Upper lobe of right lung (tissue), 1 donor: ENCODE measurements at regions not wholly inside any gene's neighbourhood (a gene's known extent, or its start where the extent isn't known, plus 50 kb on each side); places are given as distances from the start of the nearest gene placed in this dataset.

ENCODE experiments used
- ATAC-seq: fragments of 200-7000 bp; cut with Tn5 transposase; one replicate; pipeline ENCODE4 v1.9.1; 2020; ENCODE audit warnings: mild to moderate bottlenecking, moderate library complexity
- DNase-seq: peaks from one replicate; pipeline ENCODE4 v3.0.0-alpha.2; 2020
- H3K27ac ChIP-seq: fragments of 200-600 bp; one replicate; pipeline ENCODE4 v1.8.0; 2022
- H3K27me3 ChIP-seq: fragments of 200-600 bp; one replicate; pipeline ENCODE4 v1.8.0; 2022; ENCODE audit warnings: mild to moderate bottlenecking
- H3K36me3 ChIP-seq: fragments of 200-600 bp; one replicate; pipeline ENCODE4 v1.8.0; 2022
- H3K4me1 ChIP-seq: fragments of 200-600 bp; one replicate; pipeline ENCODE4 v1.8.0; 2022
- H3K4me3 ChIP-seq: fragments of 200-600 bp; one replicate; pipeline ENCODE4 v1.8.0; 2022; ENCODE audit warnings: mild to moderate bottlenecking
- H3K9me3 ChIP-seq: fragments of 200-600 bp; one replicate; pipeline ENCODE4 v1.8.0; 2022
- CTCF ChIP-seq: fragments of 200-600 bp; IDR thresholded peaks from one replicate; pipeline ENCODE4 v1.8.0; 2022; ENCODE audit warnings: antibody characterized with exemption
- intact Hi-C: fragments of 100-400 bp; cut with DNase I; formaldehyde crosslinking; loops from one replicate; pipeline ENCODE4 v1.11.0; 2022
- donor health status: DM: no; HTN: yes; CAD: no; lungs with severe emphysema.

GRCh38 chr1:30028939-30029338 is 694.4 kb downstream of the MATN1 start:
- H3K4me1 ChIP-seq = no peaks in the 10 kb centered on the region
- no peak for ATAC-seq
- no peak overlapping the region for H3K27ac ChIP-seq
- TF ChIP-seq CTCF = no peak
- intact Hi-C loops = no loop called here
- no peak overlapping the region for H3K4me3 ChIP-seq
- H3K36me3 ChIP-seq = no peaks in the 10 kb centered on the region
- no peaks in the 10 kb centered on the region for H3K9me3 ChIP-seq
- H3K27me3 ChIP-seq = peaks cover 7% of the 10 kb centered on the region
- DNase-seq = no peak

- DNase-seq = no peak
- H3K4me1 ChIP-seq = no peaks in the 10 kb centered on the region
- intact Hi-C loops = no loop called here
- no peak for TF ChIP-seq CTCF
- no peak for ATAC-seq
- H3K9me3 ChIP-seq = no peaks in the 10 kb centered on the region
- peaks cover 1% of the 10 kb centered on the region for H3K27me3 ChIP-seq
- no peak overlapping the region for H3K27ac ChIP-seq
- H3K36me3 ChIP-seq = no peaks in the 10 kb centered on the region
- no peak overlapping the region for H3K4me3 ChIP-seq
Observed at GRCh38 chr1:30028283-30028682, 695.1 kb downstream of the MATN1 start.

- no peaks in the 10 kb centered on the region for H3K36me3 ChIP-seq
- H3K27ac ChIP-seq = no peak overlapping the region
- ATAC-seq (no peak), DNase-seq (no peak)
- no peak for TF ChIP-seq CTCF
- H3K4me3 ChIP-seq = no peak overlapping the region
- H3K4me1 ChIP-seq = no peaks in the 10 kb centered on the region
- intact Hi-C loops = no loop called here
- no peaks in the 10 kb centered on the region for H3K9me3 ChIP-seq
- H3K27me3 ChIP-seq = no peaks in the 10 kb centered on the region
Observed at GRCh38 chr1:30027247-30027646, 696.1 kb downstream of the MATN1 start.

- TF ChIP-seq CTCF = no peak
- no peak for DNase-seq
- intact Hi-C loops = no loop called here
Observed at GRCh38 chr1:30024411-30025195, 698.8 kb downstream of the MATN1 start.

GRCh38 chr1:30023339-30024022 is 699.9 kb downstream of the MATN1 start:
- Histone ChIP-seq H3K4me1 (no peaks in the 10 kb centered on the region), H3K27me3 (no peaks in the 10 kb centered on the region), H3K9me3 (no peaks in the 10 kb centered on the region), H3K27ac (no peak overlapping the region), H3K4me3 (no peak overlapping the region), H3K36me3 (no peaks in the 10 kb centered on the region)
- ATAC-seq (no peak), DNase-seq (no peak)
- intact Hi-C loops = no loop called here
- no peak for TF ChIP-seq CTCF

More at GRCh38 chr1:30024411-30025195, 698.8 kb downstream of the MATN1 start:
- Histone ChIP-seq H3K27ac (no peak overlapping the region), H3K9me3 (no peaks in the 10 kb centered on the region), H3K4me3 (no peak overlapping the region), H3K4me1 (no peaks in the 10 kb centered on the region), H3K27me3 (no peaks in the 10 kb centered on the region), H3K36me3 (no peaks in the 10 kb centered on the region)
- ATAC-seq = no peak
